ENCODE measurements at regions not wholly inside any gene's neighbourhood (a gene's known extent, or its start where the extent isn't known, plus 50 kb on each side); places are given as distances from the start of the nearest gene placed in this dataset.

GRCh38 chr13:111005808-111006505 lies 91.1 kb upstream of the ANKRD10 start:
- peak in 2 of 3 donors; percentile 39 to 70 for TF ChIP-seq POLR2AphosphoS5 (IDR thresholded peaks at IDR 0.05)
- TF ChIP-seq, protein P1, sequence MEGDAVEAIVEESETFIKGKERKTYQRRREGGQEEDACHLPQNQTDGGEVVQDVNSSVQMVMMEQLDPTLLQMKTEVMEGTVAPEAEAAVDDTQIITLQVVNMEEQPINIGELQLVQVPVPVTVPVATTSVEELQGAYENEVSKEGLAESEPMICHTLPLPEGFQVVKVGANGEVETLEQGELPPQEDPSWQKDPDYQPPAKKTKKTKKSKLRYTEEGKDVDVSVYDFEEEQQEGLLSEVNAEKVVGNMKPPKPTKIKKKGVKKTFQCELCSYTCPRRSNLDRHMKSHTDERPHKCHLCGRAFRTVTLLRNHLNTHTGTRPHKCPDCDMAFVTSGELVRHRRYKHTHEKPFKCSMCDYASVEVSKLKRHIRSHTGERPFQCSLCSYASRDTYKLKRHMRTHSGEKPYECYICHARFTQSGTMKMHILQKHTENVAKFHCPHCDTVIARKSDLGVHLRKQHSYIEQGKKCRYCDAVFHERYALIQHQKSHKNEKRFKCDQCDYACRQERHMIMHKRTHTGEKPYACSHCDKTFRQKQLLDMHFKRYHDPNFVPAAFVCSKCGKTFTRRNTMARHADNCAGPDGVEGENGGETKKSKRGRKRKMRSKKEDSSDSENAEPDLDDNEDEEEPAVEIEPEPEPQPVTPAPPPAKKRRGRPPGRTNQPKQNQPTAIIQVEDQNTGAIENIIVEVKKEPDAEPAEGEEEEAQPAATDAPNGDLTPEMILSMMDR (IDR thresholded peaks at IDR 0.05 in 8 of 11, conservative IDR thresholded peaks at IDR 0.05 in 3 of 11) = no peak
- no peak for TF ChIP-seq POLR2A (IDR thresholded peaks at IDR 0.05)
